ENCODE measurements at regions not wholly inside any gene's neighbourhood (a gene's known extent, or its start where the extent isn't known, plus 50 kb on each side); places are given as distances from the start of the nearest gene placed in this dataset.
"Not testable (repeated sequence)": the region's sequence is repeated elsewhere in the genome, so short reads cannot be mapped to it uniquely, and the experiment has no call there.

DNA sequence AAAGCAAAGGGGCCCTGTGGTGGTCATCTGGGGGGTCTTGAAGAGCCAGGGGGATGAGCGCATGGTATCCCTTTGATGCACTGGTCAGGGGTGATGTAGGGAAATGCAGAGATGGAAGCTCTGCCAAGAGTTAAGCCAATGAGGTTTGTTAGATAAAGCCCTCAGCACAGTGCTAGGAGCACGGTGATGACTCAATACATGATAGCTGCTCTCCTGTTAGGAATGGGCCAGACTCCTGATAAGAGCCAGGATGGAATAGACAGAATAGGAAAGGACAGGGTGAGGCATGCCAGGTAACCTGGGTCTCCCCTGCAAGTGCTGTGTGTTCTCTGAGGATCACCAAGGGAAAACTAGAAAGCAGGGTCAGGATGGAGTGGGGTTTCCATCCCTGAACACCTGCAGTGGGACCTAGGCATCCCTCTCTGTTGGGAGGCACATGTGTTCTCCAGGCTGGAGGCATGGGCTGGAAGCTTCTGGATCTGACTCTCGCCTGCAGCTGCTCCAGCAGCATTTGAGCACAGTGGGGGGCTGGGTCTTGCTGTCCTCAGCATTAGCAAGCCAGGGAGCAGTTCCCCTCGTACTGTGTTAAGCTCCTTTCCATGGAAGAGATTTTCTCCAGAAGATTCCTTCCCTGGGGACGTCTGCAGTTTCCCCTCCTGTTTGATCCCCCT, 71.8 kb upstream of the TIAM2 start:
- no peak for DNase-seq

DNA sequence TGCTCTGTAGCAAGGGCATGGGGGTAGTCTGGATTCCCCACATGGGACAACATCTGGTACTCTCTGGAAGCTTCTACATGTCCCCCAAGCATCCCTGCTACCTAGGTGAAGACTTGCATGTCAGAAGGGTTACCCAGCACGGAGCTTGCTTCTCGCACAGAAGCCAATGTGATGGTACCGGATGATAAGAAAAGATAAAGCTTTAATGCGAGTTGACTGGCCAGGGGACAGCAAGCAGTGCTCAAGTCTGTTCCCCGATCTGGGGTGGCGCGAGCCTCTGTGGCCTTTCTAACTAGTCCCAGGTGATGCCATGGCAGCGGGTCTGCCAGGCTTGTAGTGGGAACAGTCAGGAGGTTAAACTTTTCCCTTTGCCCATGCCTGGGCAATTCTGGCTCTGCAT, 70.0 kb upstream of the TIAM2 start:
- DNase-seq: no peak

DNA sequence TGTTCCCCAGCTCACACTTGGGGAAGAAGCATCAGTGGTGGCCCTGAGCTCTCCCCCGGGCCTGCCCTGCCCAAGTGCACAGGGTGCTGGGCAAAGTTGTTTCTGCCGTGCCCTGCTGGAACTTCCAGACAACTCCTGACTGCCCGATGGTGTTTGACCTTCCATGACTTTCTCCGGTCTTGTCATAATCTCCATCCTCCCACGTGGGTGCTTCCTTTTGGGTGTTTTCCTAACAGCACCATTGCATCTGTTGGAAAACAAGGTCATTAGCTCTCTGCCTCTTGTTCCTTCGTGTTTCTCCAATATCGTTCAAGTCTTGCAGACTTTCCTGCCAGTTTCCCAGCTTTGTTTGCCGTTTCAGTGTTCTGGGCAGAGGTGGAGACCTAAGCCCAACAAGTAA, 68.7 kb upstream of the TIAM2 start:
- no peak for DNase-seq

DNA sequence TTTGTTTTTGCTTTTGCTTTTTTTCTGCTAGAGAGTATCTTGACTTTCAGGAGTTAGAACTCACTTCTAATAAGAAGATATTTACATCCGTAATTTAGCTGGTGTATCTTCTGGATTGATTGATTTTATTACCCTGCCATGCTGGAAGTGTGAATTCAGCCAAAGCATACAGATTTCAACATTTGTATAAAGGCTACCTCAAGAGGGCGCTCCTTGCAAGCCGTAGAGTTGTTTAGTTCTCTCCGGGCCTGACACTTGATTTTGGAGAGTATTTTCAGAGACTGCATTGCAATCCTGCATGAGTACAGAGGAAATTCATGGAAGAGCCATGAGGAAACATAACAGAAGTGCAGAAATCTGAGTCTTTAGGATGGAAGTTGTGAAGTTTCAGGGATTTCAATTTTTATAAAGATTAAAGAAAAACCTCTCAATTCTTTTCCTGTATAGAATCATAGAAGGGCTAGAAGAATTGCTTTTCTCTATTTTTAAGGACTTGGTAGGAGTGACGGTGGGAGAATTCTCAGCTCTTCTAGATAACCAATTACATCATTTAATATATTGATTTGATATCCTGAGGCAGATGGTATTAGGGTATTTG, 66.7 kb upstream of the TIAM2 start:
- peak; percentile 26 for DNase-seq

DNA sequence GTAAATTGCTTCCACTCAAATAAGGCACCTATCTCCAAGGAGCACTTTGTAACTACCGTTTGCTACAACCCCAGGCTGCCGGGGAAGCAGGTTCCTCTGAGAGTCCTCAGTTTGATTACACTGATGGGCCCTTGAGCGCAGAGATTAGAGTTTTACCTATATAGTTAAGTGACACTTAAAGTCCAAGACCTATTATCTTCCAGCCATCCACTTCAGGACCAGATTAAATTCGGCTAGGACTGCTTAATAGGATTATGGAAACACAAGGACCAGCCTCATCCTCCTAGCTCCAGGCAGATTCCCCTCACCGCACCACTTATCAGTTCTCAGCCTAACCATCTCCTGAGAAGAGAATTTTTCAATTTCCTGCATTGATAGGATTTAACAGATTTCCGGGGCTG, 64.7 kb upstream of the TIAM2 start:
- no peak for DNase-seq

DNA sequence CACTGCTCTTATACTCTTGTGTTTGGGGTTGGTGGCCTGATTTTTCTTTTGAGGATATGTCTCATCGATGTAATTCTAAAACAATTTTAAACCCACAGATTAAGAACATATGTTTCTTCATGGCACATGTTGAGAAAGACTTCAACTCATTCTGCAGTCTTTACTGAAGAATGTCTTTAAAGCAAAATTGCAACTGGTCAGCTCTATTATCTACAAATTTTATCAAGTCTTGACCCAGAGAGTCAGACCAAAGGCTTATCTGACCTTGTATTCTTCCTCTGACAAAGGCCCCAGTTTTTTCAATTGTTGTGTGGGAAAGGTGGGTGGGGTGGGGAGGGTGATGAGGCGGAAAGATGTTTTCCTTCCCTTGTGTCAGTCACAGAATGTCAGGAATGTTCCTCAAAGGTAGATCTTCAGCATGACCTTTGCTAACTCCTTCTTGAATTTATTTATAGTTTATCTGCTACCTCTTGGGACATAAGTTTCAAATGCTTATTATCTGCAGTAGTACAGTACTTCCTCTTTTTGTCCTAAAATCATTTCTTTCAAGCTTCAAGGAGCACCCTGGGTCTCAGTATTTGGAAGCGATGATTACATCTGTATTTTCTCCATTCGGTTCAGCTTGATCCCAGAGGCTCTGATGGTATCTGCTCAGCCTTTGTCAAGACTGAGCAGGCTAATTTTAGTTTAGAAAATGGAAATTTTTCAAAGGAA, 63.2 kb upstream of the TIAM2 start:
- DNase-seq: no peak

DNA sequence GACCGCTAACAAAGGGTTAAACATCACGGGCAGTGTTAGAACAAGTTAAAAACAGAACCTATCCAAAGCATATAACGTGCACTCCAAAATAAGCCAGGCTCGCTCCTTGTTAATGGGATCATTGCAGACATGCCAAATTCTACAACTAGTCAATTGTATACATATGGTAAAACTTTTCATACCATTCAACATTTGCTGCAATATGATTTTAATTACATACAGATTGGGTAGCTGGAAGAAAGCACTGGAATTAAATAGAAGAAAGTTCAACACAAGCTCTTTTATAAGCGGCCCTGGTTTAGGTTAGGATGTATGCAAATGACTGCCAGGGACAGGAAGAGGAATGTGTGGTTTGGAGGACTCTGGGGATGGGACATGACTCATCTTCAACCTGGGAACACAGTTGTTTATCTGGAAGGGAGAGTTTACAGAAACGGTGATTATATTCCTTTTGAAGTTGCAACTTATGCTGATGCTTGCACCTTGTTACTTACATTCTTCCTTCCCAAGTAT, 62.5 kb upstream of the TIAM2 start:
- no peak for DNase-seq

DNA sequence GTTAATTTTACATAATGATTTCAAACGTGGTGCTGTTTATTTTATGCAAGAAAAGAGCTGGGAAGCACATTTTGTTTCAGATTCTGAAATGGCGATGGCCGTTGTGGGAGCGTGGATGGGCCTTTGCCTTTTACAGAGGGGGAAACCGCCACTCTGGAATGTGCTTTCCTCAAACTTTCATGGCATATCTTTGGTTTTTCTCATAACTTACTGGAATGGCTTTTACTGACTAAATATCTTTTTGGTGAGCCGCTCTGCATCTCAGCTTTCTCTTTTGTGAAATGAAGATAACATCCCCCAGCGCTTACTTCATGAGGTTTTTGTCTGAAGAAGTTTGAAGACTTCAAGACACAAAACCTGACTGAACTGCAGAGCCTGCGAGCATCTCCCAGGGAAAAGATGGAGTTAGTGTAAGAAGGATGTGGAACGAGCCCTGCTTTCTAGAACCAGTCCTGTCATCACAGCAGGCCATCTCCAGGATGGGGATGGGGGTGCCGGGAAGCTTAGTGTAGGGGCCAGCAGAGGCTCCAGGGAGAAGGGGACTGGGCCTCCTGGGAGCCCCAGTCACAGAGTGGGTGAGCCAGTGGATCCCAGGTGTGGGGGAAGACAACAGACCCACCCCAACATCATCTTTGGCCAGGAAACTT, 61.8 kb upstream of the TIAM2 start:
- no peak for DNase-seq

DNA sequence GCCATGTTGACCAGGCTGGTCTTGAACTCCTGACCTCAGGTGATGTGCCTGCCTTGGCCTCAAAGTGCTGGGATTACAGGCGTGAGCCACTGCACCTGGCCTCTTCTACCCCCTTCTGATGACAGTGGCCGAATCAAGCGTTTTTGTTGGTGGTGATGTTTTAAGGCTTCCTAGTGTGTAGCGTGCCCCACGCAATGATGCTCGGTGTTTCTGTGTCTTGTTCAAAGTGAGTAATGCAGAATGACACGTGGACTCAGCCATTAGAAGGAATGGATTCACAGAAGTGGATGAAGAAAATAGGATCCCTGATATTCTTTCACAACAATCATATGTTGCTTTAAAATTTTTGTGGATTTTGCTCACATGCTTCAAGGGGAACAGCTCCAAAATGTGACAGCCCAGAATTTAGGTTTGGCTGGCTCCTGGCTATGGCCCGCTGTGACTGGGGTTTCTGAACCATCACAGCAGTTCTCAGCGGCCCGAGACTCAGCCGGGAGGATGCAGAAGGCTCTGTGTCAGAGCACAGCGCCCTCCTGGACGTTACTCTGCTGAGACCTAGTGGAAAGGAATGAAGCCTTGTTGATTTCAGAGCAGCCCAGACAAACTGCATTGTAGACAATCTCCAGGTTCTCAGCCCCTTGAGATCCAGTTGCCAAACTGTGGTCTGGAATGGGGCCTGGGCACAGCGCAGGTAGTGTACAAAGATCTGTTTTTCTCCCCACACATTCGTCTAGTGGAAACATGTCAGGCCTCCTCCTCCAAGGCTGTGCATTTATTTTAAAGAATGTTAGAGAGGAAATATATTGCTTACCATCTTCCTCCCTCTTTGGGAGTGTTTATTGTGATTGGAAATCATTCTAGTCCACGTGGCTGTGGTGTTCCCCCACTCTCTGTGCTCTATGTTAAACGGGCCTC, 57.6 kb upstream of the TIAM2 start:
- no peak for DNase-seq

DNA sequence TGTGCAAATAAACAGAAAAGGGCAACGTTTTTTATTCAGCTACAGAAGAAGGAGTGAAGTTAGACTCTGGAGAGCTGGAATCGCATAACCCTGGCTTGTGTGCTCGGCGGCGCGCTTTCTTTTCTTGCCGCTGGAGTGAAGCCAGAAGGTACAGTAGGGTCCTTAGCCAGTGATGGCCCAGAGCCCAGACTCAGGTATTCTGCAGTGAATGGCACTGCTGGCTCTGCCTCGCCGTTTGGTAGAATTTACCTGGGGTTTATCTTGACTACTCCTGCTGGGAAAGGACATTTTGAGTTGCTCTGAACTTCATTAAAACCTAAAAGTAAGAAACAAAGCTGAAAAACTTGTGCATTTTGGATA, 56.9 kb upstream of the TIAM2 start:
- DNase-seq: no peak

DNA sequence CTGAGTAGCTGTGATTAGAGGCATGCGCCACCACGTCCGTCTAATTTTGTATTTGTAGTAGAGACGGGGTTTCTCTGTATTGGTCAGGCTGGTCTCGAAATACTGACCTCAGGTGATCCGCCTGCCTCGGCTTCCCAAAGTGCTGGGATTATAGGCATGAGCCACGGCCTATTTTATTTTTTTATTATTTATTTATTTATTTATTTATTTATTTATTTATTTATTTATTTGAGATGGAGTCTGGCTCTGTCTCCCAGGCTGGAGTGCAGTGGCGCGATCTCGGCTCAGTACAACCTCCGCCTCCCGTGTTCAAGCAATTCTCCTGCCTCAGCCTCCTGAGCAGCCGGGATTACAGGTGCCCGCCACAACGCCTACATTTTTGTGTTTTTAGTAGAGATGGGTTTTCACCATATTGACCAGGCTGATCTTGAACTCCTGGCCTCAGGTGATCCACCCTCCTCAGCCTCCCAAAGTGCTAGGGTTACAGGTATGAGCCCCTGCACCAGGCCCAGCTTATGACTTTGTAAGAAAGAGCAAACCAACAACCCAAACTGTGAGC, 56.3 kb upstream of the TIAM2 start:
- not testable (repeated sequence) for DNase-seq

DNA sequence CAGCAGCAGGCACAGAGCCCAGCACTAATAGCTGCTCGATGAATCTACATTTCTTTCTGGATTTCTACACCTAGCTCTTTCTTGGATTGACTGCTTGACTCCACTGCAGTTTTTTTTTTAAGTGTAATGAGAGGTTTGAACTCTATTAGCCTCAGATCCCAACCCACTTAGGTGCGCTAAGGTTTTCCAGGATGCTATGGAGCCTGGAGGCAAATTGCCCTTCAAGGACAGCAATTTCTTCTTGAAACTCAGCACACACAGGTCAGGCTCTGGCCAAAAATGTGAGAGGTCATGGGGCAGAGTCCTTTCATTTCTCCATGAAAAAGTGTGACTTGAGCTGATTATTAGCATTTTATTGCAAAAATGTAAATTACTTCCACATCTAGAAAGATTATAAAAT, 52.3 kb upstream of the TIAM2 start:
- no peak for DNase-seq

DNA sequence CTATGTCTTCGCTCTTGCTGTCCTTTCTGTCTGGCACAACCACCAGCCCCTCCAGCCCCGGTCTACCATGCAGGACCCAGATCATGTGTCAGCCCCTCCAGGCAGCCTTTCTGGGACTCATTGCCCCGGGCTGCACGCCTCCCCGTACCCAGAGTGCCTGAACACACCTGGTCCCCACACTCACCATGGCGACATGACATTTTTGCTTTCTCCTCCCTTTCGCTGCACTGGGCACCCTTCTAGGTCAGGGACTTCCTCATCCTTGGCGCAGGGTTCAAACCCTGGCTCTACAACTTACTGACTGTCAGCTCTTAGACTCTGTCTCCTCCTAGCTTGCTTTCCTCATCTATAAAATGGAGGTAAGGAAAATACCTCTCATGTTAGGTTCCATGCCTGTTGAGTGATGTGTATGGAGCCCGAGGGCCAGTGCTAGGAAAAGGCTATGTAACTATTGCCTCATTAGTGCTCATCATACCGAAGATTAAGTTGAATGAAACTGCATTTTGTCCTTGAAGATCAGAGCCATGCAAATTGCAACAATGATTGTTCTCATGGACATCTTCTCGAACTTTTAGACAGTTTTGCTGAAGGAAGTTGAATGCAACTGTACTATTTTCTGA, 49.7 kb upstream of the TIAM2 start:
- DNase-seq: no peak

All from NCI-H2081 treated with DMSO at 0.1 percent for 48 hours (cell line).